Mesothelial cell of epicardium (in vitro differentiated cells): ENCODE measurements at regions not wholly inside any gene's neighbourhood (a gene's known extent, or its start where the extent isn't known, plus 50 kb on each side); places are given as distances from the start of the nearest gene placed in this dataset.

Experiments
- DNase-seq, 2 experiments: peaks; one replicate each; pipeline ENCODE4 v3.0.0; 2021; ENCODE audit warnings: low spot score in 2 of 2; ENCODE audit not compliant: unreplicated experiment in 2 of 2
- H3K27ac Mint-ChIP-seq: 2 replicates; pipeline ENCODE4 v1.8.0; 2021; ENCODE audit warnings: mixed read lengths
- H3K27me3 Mint-ChIP-seq: 2 replicates; pipeline ENCODE4 v1.8.0; 2021; ENCODE audit warnings: low read depth, mixed read lengths
- H3K36me3 Mint-ChIP-seq: 2 replicates; pipeline ENCODE4 v1.8.0; 2021; ENCODE audit warnings: mixed read lengths
- H3K4me1 Mint-ChIP-seq: 2 replicates; pipeline ENCODE4 v1.8.0; 2021; ENCODE audit warnings: mixed read lengths
- H3K4me3 Mint-ChIP-seq: 2 replicates; pipeline ENCODE4 v1.8.0; 2021; ENCODE audit warnings: mild to moderate bottlenecking, moderate library complexity, mixed read lengths
- H3K9me3 Mint-ChIP-seq: 2 replicates; pipeline ENCODE4 v1.8.0; 2021; ENCODE audit warnings: mixed read lengths
- CTCF ChIP-seq: fragments of 200-600 bp; sonication (generic); IDR thresholded peaks from one replicate; pipeline ENCODE4 v1.5.0; 2021; ENCODE audit warnings: antibody characterized with exemption; ENCODE audit not compliant: unreplicated experiment

GRCh38 chr6:140178520-140178919, 804.1 kb upstream of the CITED2 start:
- H3K27me3 Mint-ChIP-seq: no peaks in the 10 kb centered on the region
- no peak overlapping the region for H3K4me3 Mint-ChIP-seq
- H3K4me1 Mint-ChIP-seq: peaks cover 2% of the 10 kb centered on the region
- peaks cover 5% of the 10 kb centered on the region for H3K9me3 Mint-ChIP-seq
- DNase-seq: no peak
- no peak for TF ChIP-seq CTCF
- H3K36me3 Mint-ChIP-seq: no peaks in the 10 kb centered on the region
- H3K27ac Mint-ChIP-seq: no peak overlapping the region

GRCh38 chr6:140176306-140176705, 801.9 kb upstream of the CITED2 start:
- peaks cover 14% of the 10 kb centered on the region for H3K9me3 Mint-ChIP-seq
- no peaks in the 10 kb centered on the region for H3K27me3 Mint-ChIP-seq
- DNase-seq: no peak
- no peak for TF ChIP-seq CTCF
- no peak overlapping the region for H3K27ac Mint-ChIP-seq
- peaks cover 2% of the 10 kb centered on the region for H3K36me3 Mint-ChIP-seq
- H3K4me1 Mint-ChIP-seq: peaks cover 2% of the 10 kb centered on the region
- H3K4me3 Mint-ChIP-seq: no peak overlapping the region

- Mint-ChIP-seq H3K4me1 (peaks cover 2% of the 10 kb centered on the region), H3K27me3 (no peaks in the 10 kb centered on the region), H3K9me3 (peaks cover 14% of the 10 kb centered on the region), H3K27ac (no peak overlapping the region), H3K36me3 (peaks cover 2% of the 10 kb centered on the region), H3K4me3 (no peak overlapping the region)
- no peak for DNase-seq
- no peak for TF ChIP-seq CTCF
Measured at GRCh38 chr6:140175486-140175885, 801.0 kb upstream of the CITED2 start.

- peaks cover 2% of the 10 kb centered on the region for H3K36me3 Mint-ChIP-seq
- H3K27me3 Mint-ChIP-seq: no peaks in the 10 kb centered on the region
- H3K4me1 Mint-ChIP-seq: peaks cover 2% of the 10 kb centered on the region
- peaks cover 10% of the 10 kb centered on the region for H3K9me3 Mint-ChIP-seq
- H3K27ac Mint-ChIP-seq: no peak overlapping the region
- H3K4me3 Mint-ChIP-seq: no peak overlapping the region
- TF ChIP-seq CTCF: no peak
- DNase-seq: no peak
Measured at GRCh38 chr6:140174524-140174923, 800.1 kb upstream of the CITED2 start.

GRCh38 chr6:140168365-140168764, 793.9 kb upstream of the CITED2 start:
- peaks cover 14% of the 10 kb centered on the region for H3K9me3 Mint-ChIP-seq
- no peak for DNase-seq
- H3K4me1 Mint-ChIP-seq: no peaks in the 10 kb centered on the region
- no peak for TF ChIP-seq CTCF
- H3K4me3 Mint-ChIP-seq: no peak overlapping the region
- no peak overlapping the region for H3K27ac Mint-ChIP-seq
- H3K36me3 Mint-ChIP-seq: peaks cover 2% of the 10 kb centered on the region
- H3K27me3 Mint-ChIP-seq: no peaks in the 10 kb centered on the region

- Mint-ChIP-seq H3K36me3 (no peaks in the 10 kb centered on the region), H3K9me3 (peaks cover 7% of the 10 kb centered on the region), H3K27me3 (no peaks in the 10 kb centered on the region), H3K27ac (no peak overlapping the region), H3K4me1 (no peaks in the 10 kb centered on the region), H3K4me3 (no peak overlapping the region)
- no peak for TF ChIP-seq CTCF
- DNase-seq: no peak
Measured at GRCh38 chr6:140160909-140161308, 786.5 kb upstream of the CITED2 start.
